ENCODE measurements at regions not wholly inside any gene's neighbourhood (a gene's known extent, or its start where the extent isn't known, plus 50 kb on each side); places are given as distances from the start of the nearest gene placed in this dataset.

DNA sequence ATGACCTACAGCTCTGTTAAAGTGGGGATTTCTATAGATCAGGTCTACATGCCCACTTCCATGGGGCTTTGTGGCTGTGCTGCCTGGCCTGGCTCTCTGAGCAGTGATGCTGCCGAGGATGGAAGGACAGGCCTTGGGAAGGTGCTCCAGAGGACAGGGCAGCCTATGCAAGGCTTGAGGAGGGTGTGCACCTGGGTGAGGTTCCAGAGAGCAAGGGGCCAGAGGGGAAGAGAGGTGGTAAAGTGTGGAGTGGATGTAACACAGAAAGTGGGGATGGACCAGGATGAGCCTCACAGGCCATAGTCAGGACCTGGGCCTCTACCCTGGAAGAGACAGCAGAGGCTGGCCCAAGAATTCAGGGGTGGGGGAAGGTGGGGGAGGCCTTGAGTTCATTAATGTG, 826.4 kb downstream of the DCDC2C start:
- TF ChIP-seq, protein P1, sequence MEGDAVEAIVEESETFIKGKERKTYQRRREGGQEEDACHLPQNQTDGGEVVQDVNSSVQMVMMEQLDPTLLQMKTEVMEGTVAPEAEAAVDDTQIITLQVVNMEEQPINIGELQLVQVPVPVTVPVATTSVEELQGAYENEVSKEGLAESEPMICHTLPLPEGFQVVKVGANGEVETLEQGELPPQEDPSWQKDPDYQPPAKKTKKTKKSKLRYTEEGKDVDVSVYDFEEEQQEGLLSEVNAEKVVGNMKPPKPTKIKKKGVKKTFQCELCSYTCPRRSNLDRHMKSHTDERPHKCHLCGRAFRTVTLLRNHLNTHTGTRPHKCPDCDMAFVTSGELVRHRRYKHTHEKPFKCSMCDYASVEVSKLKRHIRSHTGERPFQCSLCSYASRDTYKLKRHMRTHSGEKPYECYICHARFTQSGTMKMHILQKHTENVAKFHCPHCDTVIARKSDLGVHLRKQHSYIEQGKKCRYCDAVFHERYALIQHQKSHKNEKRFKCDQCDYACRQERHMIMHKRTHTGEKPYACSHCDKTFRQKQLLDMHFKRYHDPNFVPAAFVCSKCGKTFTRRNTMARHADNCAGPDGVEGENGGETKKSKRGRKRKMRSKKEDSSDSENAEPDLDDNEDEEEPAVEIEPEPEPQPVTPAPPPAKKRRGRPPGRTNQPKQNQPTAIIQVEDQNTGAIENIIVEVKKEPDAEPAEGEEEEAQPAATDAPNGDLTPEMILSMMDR (IDR thresholded peaks at IDR 0.05; ENCODE audit: low read depth, low read length, poor library complexity, severe bottlenecking): no peak
- no peak for TF ChIP-seq EZH2phosphoT487 (IDR thresholded peaks at IDR 0.05; ENCODE audit: borderline replicate concordance, low read length)
